IMR-90 (cell line): ENCODE measurements at regions not wholly inside any gene's neighbourhood (a gene's known extent, or its start where the extent isn't known, plus 50 kb on each side); places are given as distances from the start of the nearest gene placed in this dataset.
"Not testable (repeated sequence)": the region's sequence is repeated elsewhere in the genome, so short reads cannot be mapped to it uniquely, and the experiment has no call there.

Experiments used
- ATAC-seq: fragments of 200-7000 bp; cut with Tn5 transposase; 2 replicates; pipeline ENCODE4 v1.9.1; 2020; ENCODE audit warnings: low read depth, mild to moderate bottlenecking, moderate library complexity
- BruUV-seq: library from RNA; stranded (reverse); fragments of 400-500 nt; replicated peaks from 2 replicates; lab custom pipeline; 2021; lab: Mats Ljungman, UMichigan
- CTCF ChIA-PET: fragments of 300-600 bp; formaldehyde crosslinking; extraction: SDS; loops from one replicate; lab custom pipeline; 2021; ENCODE audit warnings: antibody characterized with exemption; lab: Yijun Ruan, JAX
- POLR2A ChIA-PET: fragments of 300-600 bp; sonication (Branson Sonifier 250); formaldehyde crosslinking; loops from one replicate; lab custom pipeline; 2022; ENCODE audit warnings: antibody characterized with exemption; ENCODE audit not compliant: unreplicated experiment; lab: Charles Lee
- DNase-seq: peaks from one replicate; pipeline ENCODE4 v3.0.0; 2013
- H2AFZ ChIP-seq: replicated peaks from 2 replicates; pipeline ENCODE3; 2013; ENCODE audit warnings: low read length, mild to moderate bottlenecking; ENCODE audit not compliant: poor library complexity
- H2AK5ac ChIP-seq: 2 replicates; pipeline ENCODE4 v1.6.1; 2013; ENCODE audit warnings: low read depth, low read length, inconsistent platforms
- H2AK9ac ChIP-seq: replicated peaks from 2 replicates; pipeline ENCODE3; 2013; ENCODE audit warnings: mild to moderate bottlenecking, low read depth, low read length, moderate library complexity; ENCODE audit not compliant: poor library complexity
- H2BK120ac ChIP-seq: 2 replicates; pipeline ENCODE4 v1.6.1; 2013; ENCODE audit warnings: low read depth, low read length, inconsistent platforms
- H2BK15ac ChIP-seq: 3 replicates; pipeline ENCODE4 v1.6.1; 2013; ENCODE audit warnings: low read depth, low read length, inconsistent platforms
- H2BK20ac ChIP-seq: 2 replicates; pipeline ENCODE4 v1.6.1; 2013; ENCODE audit warnings: low read depth, mild to moderate bottlenecking, inconsistent platforms, low read length, moderate library complexity
- H2BK5ac ChIP-seq: 2 replicates; pipeline ENCODE4 v1.6.1; 2013; ENCODE audit warnings: mild to moderate bottlenecking, low read depth, low read length, inconsistent platforms; ENCODE audit not compliant: poor library complexity, severe bottlenecking
- H3K14ac ChIP-seq: replicated peaks from 2 replicates; pipeline ENCODE4 v1.6.1; 2013; ENCODE audit warnings: low read depth, low read length, inconsistent platforms
- H3K18ac ChIP-seq: 2 replicates; pipeline ENCODE4 v1.6.1; 2013; ENCODE audit warnings: low read depth, low read length, control low read depth
- H3K23ac ChIP-seq: 2 replicates; pipeline ENCODE4 v1.6.1; 2013; ENCODE audit warnings: low read depth, low read length, inconsistent platforms
- H3K27ac ChIP-seq: 2 replicates; pipeline ENCODE4 v1.5.1; 2013; ENCODE audit warnings: mild to moderate bottlenecking, control low read depth, low read length; ENCODE audit not compliant: insufficient read depth
- H3K27me3 ChIP-seq: 2 replicates; pipeline ENCODE4 v1.6.1; 2013; ENCODE audit warnings: low read length; ENCODE audit not compliant: control insufficient read depth, insufficient read depth
- H3K36me3 ChIP-seq: 2 replicates; pipeline ENCODE4 v1.6.1; 2013; ENCODE audit warnings: low read length, mixed read lengths; ENCODE audit not compliant: control insufficient read depth, insufficient read depth
- H3K4ac ChIP-seq: 2 replicates; pipeline ENCODE4 v1.6.1; 2013; ENCODE audit warnings: low read depth, low read length, inconsistent platforms
- H3K4me1 ChIP-seq: 2 replicates; pipeline ENCODE4 v1.6.1; 2013; ENCODE audit warnings: low read length, mixed read lengths; ENCODE audit not compliant: control insufficient read depth, insufficient read depth
- H3K4me2 ChIP-seq: 2 replicates; pipeline ENCODE4 v1.6.1; 2013; ENCODE audit warnings: low read depth, mild to moderate bottlenecking, control low read depth, low read length, moderate library complexity
- H3K4me3 ChIP-seq: 2 replicates; pipeline ENCODE4 v1.5.1; 2013; ENCODE audit warnings: low read depth, mild to moderate bottlenecking, control low read depth, low read length, moderate library complexity; ENCODE audit not compliant: insufficient read depth
- H3K56ac ChIP-seq: 2 replicates; pipeline ENCODE4 v1.6.1; 2013; ENCODE audit warnings: low read length, inconsistent platforms; ENCODE audit not compliant: insufficient read depth; ENCODE audit errors: extremely low read depth
- H3K79me1 ChIP-seq, 2 experiments: 2 replicates each; pipeline ENCODE4 v1.6.1; 2013; ENCODE audit warnings: low read length in 2 of 2, inconsistent platforms in 1 of 2, low read depth in 1 of 2
- H3K9ac ChIP-seq: 2 replicates; pipeline ENCODE4 v1.6.1; 2013; ENCODE audit warnings: low read depth, low read length, control low read depth
- H3K9me1 ChIP-seq: 2 replicates; pipeline ENCODE4 v1.6.1; 2013; ENCODE audit warnings: low read length, inconsistent platforms; ENCODE audit not compliant: insufficient read depth
- H3K9me3 ChIP-seq: 2 replicates; pipeline ENCODE4 v1.6.1; 2013; ENCODE audit warnings: low read length; ENCODE audit not compliant: control insufficient read depth, insufficient read depth
- H4K20me1 ChIP-seq: 2 replicates; pipeline ENCODE4 v1.6.1; 2013; ENCODE audit warnings: low read length, inconsistent platforms; ENCODE audit not compliant: insufficient read depth
- H4K5ac ChIP-seq: 2 replicates; pipeline ENCODE4 v1.6.1; 2013; ENCODE audit warnings: mild to moderate bottlenecking, low read depth, low read length, control low read depth
- H4K8ac ChIP-seq, 2 experiments: 2 replicates each; pipeline ENCODE4 v1.6.1; 2013; ENCODE audit warnings: low read depth in 2 of 2, low read length in 2 of 2, control low read depth in 1 of 2, inconsistent platforms in 1 of 2
- H4K91ac ChIP-seq: 2 replicates; pipeline ENCODE4 v1.6.1; 2013; ENCODE audit warnings: low read depth, low read length, inconsistent platforms; ENCODE audit not compliant: insufficient read depth
- WGBS, 2 experiments: methylation state at CpG; one replicate each; pipeline versions ENCODE4 v1.1.5 to v1.1.7; 2013; ENCODE audit warnings: missing lambda C conversion rate in 2 of 2; ENCODE audit not compliant: insufficient read length in 1 of 2; ENCODE audit errors: extremely low coverage in 2 of 2; 5-methylcytosine and 5-hydroxymethylcytosine counted together
- dilution Hi-C: fragments of 300-500 bp; cut with HindIII; formaldehyde crosslinking; loops from one replicate; pipeline ENCODE4 v1.14.3; 2018; ENCODE audit warnings: low sequenced_read_pairs; ENCODE audit not compliant: unreplicated experiment
- in situ Hi-C: fragments of 300-500 bp; cut with MboI; formaldehyde crosslinking; loops from 3 replicates; pipeline ENCODE4 v1.14.3; 2019; ENCODE audit warnings: low sequenced_read_pairs, inconsistent platforms, mixed read lengths
- intact Hi-C: fragments of 100-400 bp; cut with micrococcal nuclease; formaldehyde crosslinking; loops from 2 replicates; pipeline ENCODE4 v1.10.0; 2022

DNA sequence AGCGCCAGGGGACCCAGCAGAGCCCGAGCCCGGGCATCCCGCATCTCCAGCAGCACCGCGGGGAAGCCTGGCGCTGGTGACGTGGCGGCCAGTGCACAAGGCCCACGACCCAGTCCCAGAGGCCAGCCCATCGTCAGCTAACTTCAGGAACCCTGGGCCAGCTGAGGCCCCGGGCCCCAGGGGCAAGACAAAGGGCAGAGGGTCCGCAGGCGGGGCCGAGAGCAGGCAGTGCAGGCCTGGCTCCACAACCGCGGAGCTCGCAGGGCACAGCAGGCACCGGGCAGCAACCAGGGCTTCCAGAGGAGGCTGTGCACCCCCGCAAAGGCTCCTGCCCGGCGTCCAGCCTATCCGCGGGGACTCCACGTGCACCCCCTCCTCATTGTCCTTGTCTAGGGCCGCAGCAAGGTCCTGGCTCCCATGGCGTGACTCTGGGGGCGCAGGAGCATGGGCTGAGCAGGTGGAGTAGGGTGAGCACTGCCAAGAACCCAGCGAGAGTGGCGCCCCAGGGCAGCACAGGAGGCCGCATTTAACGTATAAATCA, 352.5 kb downstream of the KCNJ18 start:
- WGBS, 2 experiments = 44% methylated on average over 4 of the region's 32 CpGs; no CpG with 5 or more reads in 1 of the 2 experiments
- intact Hi-C loops = not testable (repeated sequence)

DNA sequence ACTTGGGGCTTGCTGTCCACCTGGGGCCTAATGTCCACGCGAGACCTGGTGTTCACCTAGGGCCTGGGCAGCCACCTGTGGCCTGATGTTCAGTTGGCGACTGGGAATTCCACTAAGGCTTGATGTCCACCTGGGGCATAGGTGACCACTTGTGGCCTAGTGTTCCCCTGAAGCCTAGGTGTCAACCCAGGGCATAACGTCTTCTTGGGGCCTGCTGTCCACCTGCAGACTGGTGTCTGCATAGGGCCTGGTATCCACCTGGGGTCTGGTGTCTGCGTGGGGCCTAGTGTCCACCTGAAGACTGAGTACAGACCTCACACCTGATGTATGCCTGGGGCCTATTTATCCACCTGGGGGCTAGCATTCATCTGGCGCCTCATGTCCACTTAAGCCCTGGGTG, 355.2 kb downstream of the KCNJ18 start:
- H2BK15ac ChIP-seq, H3K18ac ChIP-seq, H3K9ac ChIP-seq, H2BK20ac ChIP-seq, H3K9me3 ChIP-seq, H4K8ac ChIP-seq, dilution Hi-C loops, H3K56ac ChIP-seq, H3K23ac ChIP-seq, H4K20me1 ChIP-seq, H3K36me3 ChIP-seq, H3K79me1 ChIP-seq, H3K27ac ChIP-seq, H3K4me1 ChIP-seq, H3K4me2 ChIP-seq, H2AFZ ChIP-seq, H4K5ac ChIP-seq, in situ Hi-C loops, H4K91ac ChIP-seq, BruUV-seq, H2AK9ac ChIP-seq, POLR2A ChIA-PET, H2AK5ac ChIP-seq, H2BK120ac ChIP-seq, intact Hi-C loops, H3K4ac ChIP-seq, DNase-seq, H2BK5ac ChIP-seq, H3K14ac ChIP-seq, H3K27me3 ChIP-seq, H3K4me3 ChIP-seq, CTCF ChIA-PET, H3K9me1 ChIP-seq, ATAC-seq: not testable (repeated sequence)
- WGBS, 2 experiments = 85% methylated on average over 3 of the region's 6 CpGs; no CpG with 5 or more reads in 1 of the 2 experiments

More for the DNA sequence above, 352.5 kb downstream of the KCNJ18 start:
- H3K23ac ChIP-seq, ATAC-seq, BruUV-seq, H2AK5ac ChIP-seq, DNase-seq, H3K4me3 ChIP-seq, H3K36me3 ChIP-seq, H3K4ac ChIP-seq, H3K27me3 ChIP-seq, H4K5ac ChIP-seq, CTCF ChIA-PET, H4K8ac ChIP-seq, H3K18ac ChIP-seq, dilution Hi-C loops, H3K4me2 ChIP-seq, H3K79me1 ChIP-seq, H2BK5ac ChIP-seq, H3K9ac ChIP-seq, H3K14ac ChIP-seq, in situ Hi-C loops, H3K9me1 ChIP-seq, H2BK20ac ChIP-seq, H2AK9ac ChIP-seq, H3K27ac ChIP-seq, POLR2A ChIA-PET, H2AFZ ChIP-seq, H3K56ac ChIP-seq, H3K4me1 ChIP-seq, H4K91ac ChIP-seq, H2BK15ac ChIP-seq, H3K9me3 ChIP-seq, H2BK120ac ChIP-seq, H4K20me1 ChIP-seq: not testable (repeated sequence)
